Neutrophil (primary cell): ENCODE measurements at regions not wholly inside any gene's neighbourhood (a gene's known extent, or its start where the extent isn't known, plus 50 kb on each side); places are given as distances from the start of the nearest gene placed in this dataset.

Source experiments
- H3K27ac ChIP-seq: fragments of 200-600 bp; sonication (generic); 2 replicates; pipeline ENCODE4 v1.5.1; 2016; ENCODE audit warnings: mild to moderate bottlenecking, moderate library complexity
- H3K27me3 ChIP-seq: fragments of 200-600 bp; sonication (generic); 2 replicates; pipeline ENCODE4 v1.6.0; 2016; ENCODE audit warnings: mild to moderate bottlenecking
- H3K36me3 ChIP-seq: fragments of 200-600 bp; sonication (generic); 2 replicates; pipeline ENCODE4 v1.5.1; 2017
- H3K4me1 ChIP-seq, 2 experiments: fragments of 200-600 bp in 1 of 2; sonication (generic) in 1 of 2; 1 replicate in 1 of 2; 2 replicates in 1 of 2; pipeline versions ENCODE4 v1.5.1 to v1.6.1; 2013 to 2016; ENCODE audit warnings: low read depth in 1 of 2, low read length in 1 of 2, mild to moderate bottlenecking in 1 of 2, moderate library complexity in 1 of 2; ENCODE audit not compliant: control insufficient read depth in 1 of 2, insufficient read depth in 1 of 2
- H3K4me3 ChIP-seq, 2 experiments: fragments of 200-600 bp in 1 of 2; sonication (generic) in 1 of 2; 1 replicate in 1 of 2; 2 replicates in 1 of 2; pipeline ENCODE4 v1.5.1; 2013 to 2016; ENCODE audit warnings: low read depth in 1 of 2, low read length in 1 of 2, mild to moderate bottlenecking in 1 of 2, moderate library complexity in 1 of 2
- H3K9me3 ChIP-seq: fragments of 200-600 bp; sonication (generic); 2 replicates; pipeline ENCODE4 v1.5.1; 2016
- CTCF ChIP-seq: fragments of 200-600 bp; sonication (generic); IDR thresholded peaks from 2 replicates; pipeline ENCODE4 v1.5.1; 2016; ENCODE audit warnings: antibody characterized with exemption

DNA sequence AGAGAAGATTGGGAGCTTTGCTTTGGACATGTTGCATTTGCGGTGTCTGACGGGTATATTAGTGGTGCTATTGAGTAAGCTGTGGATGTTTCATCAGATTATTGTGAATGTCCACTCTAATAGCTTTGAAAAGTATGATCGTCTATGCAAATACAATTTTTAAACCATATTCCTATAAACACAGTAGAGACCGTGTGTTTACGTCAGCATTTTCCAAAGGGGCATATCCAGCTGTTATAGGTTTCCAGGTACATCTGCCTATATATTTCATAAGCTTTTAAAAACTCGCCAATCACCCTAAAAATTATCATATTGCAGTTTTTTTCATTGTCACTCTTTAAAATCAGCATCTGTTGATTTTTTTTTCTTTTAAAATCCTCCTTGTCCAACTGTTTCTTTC lies 91.7 kb downstream of the NKX2-1 start:
- Histone ChIP-seq H3K9me3 (no peaks in the 10 kb centered on the region), H3K36me3 (no peaks in the 10 kb centered on the region), H3K4me3 (no peak overlapping the region), H3K4me1 (no peaks in the 10 kb centered on the region), H3K27me3 (no peaks in the 10 kb centered on the region), H3K27ac (no peak overlapping the region)
- TF ChIP-seq CTCF, result no peak

DNA sequence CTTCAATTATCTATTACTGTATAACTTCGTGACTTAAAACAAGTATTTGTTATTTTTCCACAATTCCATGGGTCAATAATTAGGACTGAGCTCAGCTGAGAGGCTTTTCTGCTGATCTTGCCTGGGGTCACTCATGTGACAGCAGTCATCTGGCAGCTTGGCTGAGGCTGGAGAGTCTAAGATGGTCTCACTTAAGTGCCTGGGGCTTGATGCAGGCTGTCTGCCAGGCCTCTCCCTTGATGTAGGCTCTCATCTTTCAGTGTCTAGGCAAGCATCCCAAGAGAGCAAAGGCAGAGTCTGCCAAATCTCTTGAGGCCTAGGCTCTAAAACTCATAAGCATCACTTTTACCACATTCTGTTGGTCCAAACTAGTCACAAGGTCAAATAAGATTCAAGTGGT lies 93.2 kb downstream of the NKX2-1 start:
- no peaks in the 10 kb centered on the region for H3K9me3 ChIP-seq
- H3K27ac ChIP-seq, result no peak overlapping the region
- H3K36me3 ChIP-seq, result no peaks in the 10 kb centered on the region
- H3K4me3 ChIP-seq, result no peak overlapping the region
- TF ChIP-seq CTCF, result no peak
- no peaks in the 10 kb centered on the region for H3K4me1 ChIP-seq
- no peaks in the 10 kb centered on the region for H3K27me3 ChIP-seq

- Histone ChIP-seq H3K36me3 (no peaks in the 10 kb centered on the region), H3K27ac (no peak overlapping the region), H3K4me1 (no peaks in the 10 kb centered on the region), H3K27me3 (no peaks in the 10 kb centered on the region), H3K9me3 (no peaks in the 10 kb centered on the region), H3K4me3 (no peak overlapping the region)
- no peak for TF ChIP-seq CTCF
These were observed 93.9 kb downstream of the NKX2-1 start for GRCh38 chr14:36426113-36426512.

- TF ChIP-seq CTCF, result no peak
- Histone ChIP-seq H3K27me3 (no peaks in the 10 kb centered on the region), H3K36me3 (no peaks in the 10 kb centered on the region), H3K9me3 (no peaks in the 10 kb centered on the region), H3K4me3 (no peak overlapping the region), H3K4me1 (no peaks in the 10 kb centered on the region), H3K27ac (no peak overlapping the region)
These were observed 95.4 kb downstream of the NKX2-1 start for GRCh38 chr14:36424478-36425102.

DNA sequence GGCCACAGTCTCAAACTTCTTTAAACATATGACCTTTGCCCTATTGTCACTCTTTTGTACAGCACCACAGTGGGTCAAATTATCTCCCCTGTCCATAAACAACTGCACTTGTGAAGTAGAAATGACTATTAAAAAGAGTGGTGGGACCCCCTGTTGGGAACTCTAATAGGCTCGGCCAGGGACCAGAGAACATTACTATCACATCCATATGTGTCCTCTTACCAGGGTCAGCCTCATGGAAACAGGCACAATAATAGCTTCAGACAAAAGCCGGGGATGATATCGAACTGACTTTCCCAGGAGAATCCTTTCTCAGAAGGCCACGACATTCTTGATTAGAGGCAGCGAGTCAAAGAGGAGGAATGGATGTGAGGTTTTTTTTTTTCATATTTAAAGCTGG lies 96.6 kb downstream of the NKX2-1 start:
- Histone ChIP-seq H3K4me3 (no peak overlapping the region), H3K4me1 (no peaks in the 10 kb centered on the region), H3K27ac (no peak overlapping the region), H3K36me3 (no peaks in the 10 kb centered on the region), H3K27me3 (no peaks in the 10 kb centered on the region), H3K9me3 (no peaks in the 10 kb centered on the region)
- no peak for TF ChIP-seq CTCF
